ENCODE measurements at regions not wholly inside any gene's neighbourhood (a gene's known extent, or its start where the extent isn't known, plus 50 kb on each side); places are given as distances from the start of the nearest gene placed in this dataset.

DNA sequence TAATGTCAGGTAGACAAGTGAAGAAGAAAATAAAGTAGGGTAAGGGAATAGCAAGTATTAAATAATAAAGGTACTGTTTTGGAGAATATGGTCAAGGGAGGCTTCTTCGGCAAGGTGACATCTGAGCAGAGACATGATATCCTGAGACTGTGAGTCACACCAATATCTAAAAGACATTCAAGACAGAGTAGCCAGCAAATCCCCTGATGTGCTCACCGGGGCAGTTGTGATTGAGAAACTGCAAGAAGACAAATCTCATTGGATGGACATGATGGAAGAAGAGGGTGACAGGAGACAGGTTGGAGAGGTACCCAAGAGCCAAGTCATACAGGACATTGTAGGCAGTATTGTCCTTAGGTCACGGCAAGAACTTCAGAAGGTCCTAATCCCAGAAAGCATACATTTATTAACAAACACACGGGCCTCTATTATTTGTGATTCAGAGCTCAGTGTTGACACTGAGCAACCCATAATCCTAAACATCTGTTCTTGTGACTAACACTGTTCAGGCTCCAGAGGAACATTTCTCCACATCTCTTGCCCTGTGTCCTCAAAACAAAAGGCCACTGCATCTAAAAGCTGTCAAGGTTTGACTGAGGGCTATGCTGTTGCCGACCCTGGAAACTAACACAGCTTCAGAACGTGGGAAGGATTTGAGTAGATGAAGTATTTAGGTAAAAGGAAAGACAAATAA lies 258.7 kb upstream of the CLINT1 start:
- DNase-seq (ENCODE audit: low read depth) = no peak
- no peaks in the 10 kb centered on the region for H3K27me3 ChIP-seq (ENCODE audit: control insufficient read depth, insufficient read depth, low read length)
- ChIA-PET CTCF (interaction anchor here (0.5 to 1.8 kb wide), 2 partner anchors 42 to 1705 kb away, joined by 3 to 7 read pairs; no protein-coding TSS in a partner anchor), POLR2A (no interaction called here)
- TF ChIP-seq, protein P1, sequence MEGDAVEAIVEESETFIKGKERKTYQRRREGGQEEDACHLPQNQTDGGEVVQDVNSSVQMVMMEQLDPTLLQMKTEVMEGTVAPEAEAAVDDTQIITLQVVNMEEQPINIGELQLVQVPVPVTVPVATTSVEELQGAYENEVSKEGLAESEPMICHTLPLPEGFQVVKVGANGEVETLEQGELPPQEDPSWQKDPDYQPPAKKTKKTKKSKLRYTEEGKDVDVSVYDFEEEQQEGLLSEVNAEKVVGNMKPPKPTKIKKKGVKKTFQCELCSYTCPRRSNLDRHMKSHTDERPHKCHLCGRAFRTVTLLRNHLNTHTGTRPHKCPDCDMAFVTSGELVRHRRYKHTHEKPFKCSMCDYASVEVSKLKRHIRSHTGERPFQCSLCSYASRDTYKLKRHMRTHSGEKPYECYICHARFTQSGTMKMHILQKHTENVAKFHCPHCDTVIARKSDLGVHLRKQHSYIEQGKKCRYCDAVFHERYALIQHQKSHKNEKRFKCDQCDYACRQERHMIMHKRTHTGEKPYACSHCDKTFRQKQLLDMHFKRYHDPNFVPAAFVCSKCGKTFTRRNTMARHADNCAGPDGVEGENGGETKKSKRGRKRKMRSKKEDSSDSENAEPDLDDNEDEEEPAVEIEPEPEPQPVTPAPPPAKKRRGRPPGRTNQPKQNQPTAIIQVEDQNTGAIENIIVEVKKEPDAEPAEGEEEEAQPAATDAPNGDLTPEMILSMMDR (IDR thresholded peaks at IDR 0.05; ENCODE audit: insufficient read depth, low read depth, low read length) = no peak
- H3K36me3 ChIP-seq (ENCODE audit: control insufficient read depth, insufficient read depth, low read length) = no peaks in the 10 kb centered on the region
- no peak overlapping the region for H3K4me3 ChIP-seq (ENCODE audit: low read depth, low read length)

GRCh38 chr5:158116965-158117364 lies 258.0 kb upstream of the CLINT1 start:
- no peaks in the 10 kb centered on the region for H3K36me3 ChIP-seq (ENCODE audit: control insufficient read depth, insufficient read depth, low read length)
- TF ChIP-seq, protein P1 (IDR thresholded peaks at IDR 0.05; ENCODE audit: insufficient read depth, low read depth, low read length) = no peak
- no peak overlapping the region for H3K4me3 ChIP-seq (ENCODE audit: low read depth, low read length)
- CTCF ChIA-PET = no interaction called here
- no peak for DNase-seq (ENCODE audit: low read depth)
- POLR2A ChIA-PET = no interaction called here
- no peaks in the 10 kb centered on the region for H3K27me3 ChIP-seq (ENCODE audit: control insufficient read depth, insufficient read depth, low read length)

GRCh38 chr5:158115468-158115867 lies 256.5 kb upstream of the CLINT1 start:
- TF ChIP-seq, protein P1 (IDR thresholded peaks at IDR 0.05; ENCODE audit: insufficient read depth, low read depth, low read length) = no peak
- ChIA-PET POLR2A (no interaction called here), CTCF (interaction anchor here (0.6 kb wide), 1 partner anchor 101 kb away, joined by 5 read pairs; no protein-coding TSS in a partner anchor)
- H3K36me3 ChIP-seq (ENCODE audit: control insufficient read depth, insufficient read depth, low read length) = no peaks in the 10 kb centered on the region
- no peaks in the 10 kb centered on the region for H3K27me3 ChIP-seq (ENCODE audit: control insufficient read depth, insufficient read depth, low read length)
- no peak for DNase-seq (ENCODE audit: low read depth)
- H3K4me3 ChIP-seq (ENCODE audit: low read depth, low read length) = no peak overlapping the region

GRCh38 chr5:158108177-158108576 lies 249.2 kb upstream of the CLINT1 start:
- no peak for DNase-seq (ENCODE audit: low read depth)
- ChIA-PET POLR2A (no interaction called here), CTCF (interaction anchor here (1.4 kb wide), 1 partner anchor 1049 kb away, joined by 3 read pairs; no protein-coding TSS in a partner anchor)
- Histone ChIP-seq H3K27me3 (ENCODE audit: control insufficient read depth, insufficient read depth, low read length) (no peaks in the 10 kb centered on the region), H3K4me3 (ENCODE audit: low read depth, low read length) (no peak overlapping the region), H3K36me3 (ENCODE audit: control insufficient read depth, insufficient read depth, low read length) (no peaks in the 10 kb centered on the region)
- TF ChIP-seq, protein P1 (IDR thresholded peaks at IDR 0.05; ENCODE audit: insufficient read depth, low read depth, low read length) = no peak

GRCh38 chr5:158100373-158100888 lies 241.5 kb upstream of the CLINT1 start:
- no peak overlapping the region for H3K4me3 ChIP-seq (ENCODE audit: low read depth, low read length)
- TF ChIP-seq, protein P1 (IDR thresholded peaks at IDR 0.05; ENCODE audit: insufficient read depth, low read depth, low read length) = no peak
- ChIA-PET CTCF (no interaction called here), POLR2A (no interaction called here)
- no peaks in the 10 kb centered on the region for H3K36me3 ChIP-seq (ENCODE audit: control insufficient read depth, insufficient read depth, low read length)
- no peaks in the 10 kb centered on the region for H3K27me3 ChIP-seq (ENCODE audit: control insufficient read depth, insufficient read depth, low read length)
- no peak for DNase-seq (ENCODE audit: low read depth)
